ENCODE measurements at regions not wholly inside any gene's neighbourhood (a gene's known extent, or its start where the extent isn't known, plus 50 kb on each side); places are given as distances from the start of the nearest gene placed in this dataset.
"Not testable (repeated sequence)": the region's sequence is repeated elsewhere in the genome, so short reads cannot be mapped to it uniquely, and the experiment has no call there.

GRCh38 chr2:16195681-16196070, 255.3 kb downstream of the MYCN start:
- no peak for DNase-seq

- DNase-seq = no peak
Observed at GRCh38 chr2:16194931-16195680, 254.8 kb downstream of the MYCN start.

GRCh38 chr2:16194530-16194929, 254.2 kb downstream of the MYCN start:
- peak in 1 of 3 donors; percentile 7 for DNase-seq

- no peak for DNase-seq
Observed at GRCh38 chr2:16194096-16194390, 253.7 kb downstream of the MYCN start.

- DNase-seq = no peak
Observed at GRCh38 chr2:16192416-16193216, 252.3 kb downstream of the MYCN start.

- DNase-seq = no peak
Observed at GRCh38 chr2:16191431-16192200, 251.3 kb downstream of the MYCN start.

- DNase-seq = no peak
Observed at GRCh38 chr2:16190446-16191270, 250.3 kb downstream of the MYCN start.

- DNase-seq = no peak
Observed at GRCh38 chr2:16189836-16190160, 249.4 kb downstream of the MYCN start.

- DNase-seq = no peak
Observed at GRCh38 chr2:16189029-16189835, 248.9 kb downstream of the MYCN start.

GRCh38 chr2:16188261-16188890, 248.0 kb downstream of the MYCN start:
- DNase-seq = no peak

- DNase-seq = no peak
Observed at GRCh38 chr2:16187482-16187817, 247.1 kb downstream of the MYCN start.

GRCh38 chr2:16186661-16187481, 246.5 kb downstream of the MYCN start:
- no peak for DNase-seq

- DNase-seq = no peak
Observed at GRCh38 chr2:16185801-16186272, 245.5 kb downstream of the MYCN start.

GRCh38 chr2:16184945-16185660, 244.8 kb downstream of the MYCN start:
- no peak for DNase-seq

- no peak for DNase-seq
Observed at GRCh38 chr2:16184341-16184890, 244.1 kb downstream of the MYCN start.

- DNase-seq = no peak
Observed at GRCh38 chr2:16183345-16183744, 243.0 kb downstream of the MYCN start.

GRCh38 chr2:16182841-16183240, 242.5 kb downstream of the MYCN start:
- DNase-seq = no peak

GRCh38 chr2:16182311-16182815, 242.0 kb downstream of the MYCN start:
- DNase-seq = not testable (repeated sequence)

GRCh38 chr2:16181741-16182090, 241.4 kb downstream of the MYCN start:
- no peak for DNase-seq
